Epithelial cell of proximal tubule (primary cell): ENCODE measurements at regions not wholly inside any gene's neighbourhood (a gene's known extent, or its start where the extent isn't known, plus 50 kb on each side); places are given as distances from the start of the nearest gene placed in this dataset.

Experiments used
- DNase-seq: peaks from one replicate; pipeline ENCODE4 v3.0.0-alpha.2; 2011; ENCODE audit warnings: low read depth
- H3K4me3 ChIP-seq: 2 replicates; pipeline ENCODE4 v1.5.1; 2011; ENCODE audit warnings: low read depth, mild to moderate bottlenecking, low read length
- CTCF ChIP-seq: conservative IDR thresholded peaks from 2 replicates; pipeline ENCODE4 v1.5.1; 2012; ENCODE audit warnings: low read depth, mild to moderate bottlenecking, low read length

GRCh38 chr1:232328486-232329102 lies 301.3 kb downstream of the SIPA1L2 start:
- no peak for TF ChIP-seq CTCF
- DNase-seq, result no peak

GRCh38 chr1:232327899-232328298 lies 302.0 kb downstream of the SIPA1L2 start:
- DNase-seq, result no peak
- H3K4me3 ChIP-seq, result no peak overlapping the region
- TF ChIP-seq CTCF, result no peak

More at GRCh38 chr1:232328486-232329102, 301.3 kb downstream of the SIPA1L2 start:
- no peak overlapping the region for H3K4me3 ChIP-seq

DNA sequence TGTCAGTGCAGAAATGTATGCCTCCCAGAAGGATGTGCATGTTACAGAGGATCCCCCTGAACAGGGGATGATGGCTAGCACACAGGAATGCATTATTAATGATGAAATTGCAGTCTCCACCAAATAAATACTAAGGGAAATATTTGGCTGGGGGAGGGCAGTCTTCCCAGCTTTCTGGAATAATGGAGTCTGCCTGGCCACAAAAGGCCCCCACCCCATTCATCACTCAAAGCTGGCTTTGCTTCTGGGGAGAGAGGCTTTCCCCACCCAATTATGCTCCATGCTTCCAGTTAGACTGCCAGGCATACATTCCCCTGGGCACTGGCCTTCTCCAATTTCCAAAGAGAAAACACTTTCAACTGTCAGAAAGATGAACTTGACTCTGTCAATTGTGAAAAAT lies 302.7 kb downstream of the SIPA1L2 start:
- TF ChIP-seq CTCF, result no peak
- DNase-seq, result no peak
- no peak overlapping the region for H3K4me3 ChIP-seq

GRCh38 chr1:232322162-232322734 lies 307.7 kb downstream of the SIPA1L2 start:
- H3K4me3 ChIP-seq, result no peak overlapping the region
- TF ChIP-seq CTCF, result no peak
- no peak for DNase-seq

GRCh38 chr1:232319518-232320210 lies 310.3 kb downstream of the SIPA1L2 start:
- no peak overlapping the region for H3K4me3 ChIP-seq
- no peak for DNase-seq
- no peak for TF ChIP-seq CTCF

- no peak for TF ChIP-seq CTCF
- H3K4me3 ChIP-seq, result no peak overlapping the region
- DNase-seq, result no peak
Measured at GRCh38 chr1:232319072-232319471, 310.9 kb downstream of the SIPA1L2 start.
